ENCODE measurements at regions not wholly inside any gene's neighbourhood (a gene's known extent, or its start where the extent isn't known, plus 50 kb on each side); places are given as distances from the start of the nearest gene placed in this dataset.
A peak's percentile ranks its signal among the peaks of the same experiment; 100 is the strongest.

GRCh38 chr3:72487946-72488737, 360.1 kb downstream of the SHQ1 start:
- H3K4me3 ChIP-seq (ENCODE audit: low read depth, low read length), result no peak overlapping the region

GRCh38 chr3:72487078-72487765, 361.0 kb downstream of the SHQ1 start:
- in situ Hi-C loops (cut with HindIII; ENCODE audit: low sequenced_read_pairs), result no loop called here
- no peak for TF ChIP-seq CTCF (IDR thresholded peaks at IDR 0.05; ENCODE audit: low read depth, low read length, missing control alignments)
- peak; percentile 63 for DNase-seq (ENCODE audit: low read depth)
- H3K4me3 ChIP-seq (ENCODE audit: low read depth, low read length), result no peak overlapping the region

More at GRCh38 chr3:72487946-72488737, 360.1 kb downstream of the SHQ1 start:
- in situ Hi-C loops (cut with HindIII; ENCODE audit: low sequenced_read_pairs), result no loop called here
- DNase-seq (ENCODE audit: low read depth), result no peak
- TF ChIP-seq CTCF (IDR thresholded peaks at IDR 0.05; ENCODE audit: low read depth, low read length, missing control alignments), result no peak

- in situ Hi-C loops (cut with HindIII; ENCODE audit: low sequenced_read_pairs), result no loop called here
- TF ChIP-seq CTCF (IDR thresholded peaks at IDR 0.05; ENCODE audit: low read depth, low read length, missing control alignments), result no peak
- DNase-seq (ENCODE audit: low read depth), result no peak
- no peak overlapping the region for H3K4me3 ChIP-seq (ENCODE audit: low read depth, low read length)
Measured at GRCh38 chr3:72485641-72486040, 362.6 kb downstream of the SHQ1 start.

- TF ChIP-seq CTCF (IDR thresholded peaks at IDR 0.05; ENCODE audit: low read depth, low read length, missing control alignments), result no peak
- H3K4me3 ChIP-seq (ENCODE audit: low read depth, low read length), result no peak overlapping the region
- in situ Hi-C loops (cut with HindIII; ENCODE audit: low sequenced_read_pairs), result no loop called here
Measured at GRCh38 chr3:72483554-72484104, 364.6 kb downstream of the SHQ1 start.

GRCh38 chr3:72482589-72483321, 365.5 kb downstream of the SHQ1 start:
- in situ Hi-C loops (cut with HindIII; ENCODE audit: low sequenced_read_pairs), result no loop called here
- no peak overlapping the region for H3K4me3 ChIP-seq (ENCODE audit: low read depth, low read length)
- TF ChIP-seq CTCF (IDR thresholded peaks at IDR 0.05; ENCODE audit: low read depth, low read length, missing control alignments), result no peak
- peak; percentile 42 for DNase-seq (ENCODE audit: low read depth)

More at GRCh38 chr3:72483554-72484104, 364.6 kb downstream of the SHQ1 start:
- no peak for DNase-seq (ENCODE audit: low read depth)

- TF ChIP-seq CTCF (IDR thresholded peaks at IDR 0.05; ENCODE audit: low read depth, low read length, missing control alignments), result no peak
- no peak overlapping the region for H3K4me3 ChIP-seq (ENCODE audit: low read depth, low read length)
- in situ Hi-C loops (cut with HindIII; ENCODE audit: low sequenced_read_pairs), result no loop called here
Measured at GRCh38 chr3:72481542-72481941, 366.7 kb downstream of the SHQ1 start.

More at GRCh38 chr3:72481542-72481941, 366.7 kb downstream of the SHQ1 start:
- no peak for DNase-seq (ENCODE audit: low read depth)
